H9 (cell line): ENCODE measurements at regions not wholly inside any gene's neighbourhood (a gene's known extent, or its start where the extent isn't known, plus 50 kb on each side); places are given as distances from the start of the nearest gene placed in this dataset.

Experiments used
- DNase-seq: peaks from one replicate; pipeline ENCODE4 v3.0.0-alpha.2; 2017
- H2AFZ ChIP-seq: one replicate; pipeline ENCODE4 v1.6.1; 2013; ENCODE audit warnings: mild to moderate bottlenecking, low read length, control low read depth, moderate library complexity
- H2AK5ac ChIP-seq: 2 replicates; pipeline ENCODE4 v1.6.1; 2013; ENCODE audit warnings: low read length, control low read depth, mixed read lengths; ENCODE audit not compliant: insufficient read length
- H2BK120ac ChIP-seq: one replicate; pipeline ENCODE4 v1.6.1; 2013; ENCODE audit warnings: low read depth, mild to moderate bottlenecking, low read length, control low read depth, inconsistent platforms; ENCODE audit not compliant: poor library complexity, severe bottlenecking
- H2BK12ac ChIP-seq: 2 replicates; pipeline ENCODE4 v1.6.1; 2013; ENCODE audit warnings: low read length, control low read depth, mixed read lengths, low read depth; ENCODE audit not compliant: insufficient read length
- H2BK15ac ChIP-seq: 2 replicates; pipeline ENCODE4 v1.6.1; 2013; ENCODE audit warnings: low read depth, low read length, control low read depth
- H2BK20ac ChIP-seq: one replicate; pipeline ENCODE4 v1.6.1; 2013; ENCODE audit warnings: low read depth, mild to moderate bottlenecking, low read length, control low read depth, inconsistent platforms; ENCODE audit not compliant: poor library complexity, severe bottlenecking
- H2BK5ac ChIP-seq: 2 replicates; pipeline ENCODE4 v1.6.1; 2013; ENCODE audit warnings: low read length, control low read depth, mixed read lengths; ENCODE audit not compliant: insufficient read length
- H3K14ac ChIP-seq: 2 replicates; pipeline ENCODE4 v1.6.1; 2013; ENCODE audit warnings: low read length, control low read depth; ENCODE audit not compliant: insufficient read depth
- H3K18ac ChIP-seq: 2 replicates; pipeline ENCODE4 v1.6.1; 2013; ENCODE audit warnings: low read depth, mild to moderate bottlenecking, mixed read lengths, low read length, control low read depth; ENCODE audit not compliant: insufficient read length
- H3K23ac ChIP-seq: 2 replicates; pipeline ENCODE4 v1.6.1; 2013; ENCODE audit warnings: low read length, control low read depth, mixed read lengths, low read depth; ENCODE audit not compliant: insufficient read length
- H3K23me2 ChIP-seq: 2 replicates; pipeline ENCODE4 v1.6.1; 2013; ENCODE audit warnings: low read depth, mild to moderate bottlenecking, mixed read lengths, low read length, control low read depth; ENCODE audit not compliant: insufficient read length, poor library complexity, severe bottlenecking
- H3K27ac ChIP-seq: 2 replicates; pipeline ENCODE4 v1.5.1; 2013; ENCODE audit warnings: low read length, control low read depth, mixed read lengths, low read depth; ENCODE audit not compliant: insufficient read length
- H3K27me3 ChIP-seq: 2 replicates; pipeline ENCODE4 v1.6.1; 2013; ENCODE audit warnings: low read length, control low read depth, inconsistent platforms; ENCODE audit not compliant: insufficient read depth
- H3K4ac ChIP-seq: 2 replicates; pipeline ENCODE4 v1.6.1; 2013; ENCODE audit warnings: low read depth, mild to moderate bottlenecking, control low read depth, inconsistent platforms, low read length, moderate library complexity
- H3K4me1 ChIP-seq: 2 replicates; pipeline ENCODE4 v1.6.1; 2013; ENCODE audit warnings: low read length, control low read depth, inconsistent platforms; ENCODE audit not compliant: insufficient read depth
- H3K4me2 ChIP-seq: 2 replicates; pipeline ENCODE4 v1.6.1; 2013; ENCODE audit warnings: low read length, control low read depth, mixed read lengths; ENCODE audit not compliant: insufficient read length, insufficient read depth
- H3K56ac ChIP-seq: 2 replicates; pipeline ENCODE4 v1.6.1; 2013; ENCODE audit warnings: low read depth, mild to moderate bottlenecking, mixed read lengths, low read length, control low read depth; ENCODE audit not compliant: insufficient read length
- H3K79me1 ChIP-seq: 2 replicates; pipeline ENCODE4 v1.6.1; 2013; ENCODE audit warnings: low read depth, mild to moderate bottlenecking, moderate library complexity, low read length, control low read depth, inconsistent platforms; ENCODE audit not compliant: insufficient read depth, poor library complexity, severe bottlenecking
- H3K79me2 ChIP-seq: 2 replicates; pipeline ENCODE4 v1.6.1; 2013; ENCODE audit warnings: low read length, control low read depth, inconsistent platforms; ENCODE audit not compliant: insufficient read depth
- H3K9ac ChIP-seq: 2 replicates; pipeline ENCODE4 v1.6.1; 2013; ENCODE audit warnings: low read length, control low read depth, mixed read lengths; ENCODE audit not compliant: insufficient read length; ENCODE audit errors: extremely low read depth
- H3K9me3 ChIP-seq: one replicate; pipeline ENCODE4 v1.6.1; 2013; ENCODE audit warnings: low read depth, low read length, inconsistent platforms; ENCODE audit not compliant: control insufficient read depth
- H3T11ph ChIP-seq: one replicate; pipeline ENCODE4 v1.6.1; 2013; ENCODE audit warnings: mild to moderate bottlenecking, low read length, control low read depth, inconsistent platforms
- H4K20me1 ChIP-seq: one replicate; pipeline ENCODE4 v1.6.1; 2013; ENCODE audit not compliant: control insufficient read depth, insufficient read length, insufficient read depth
- H4K5ac ChIP-seq: 2 replicates; pipeline ENCODE4 v1.6.1; 2013; ENCODE audit warnings: low read depth, mild to moderate bottlenecking, mixed read lengths, low read length, control low read depth; ENCODE audit not compliant: insufficient read length
- H4K8ac ChIP-seq: replicated peaks from 2 replicates; pipeline ENCODE4 v1.6.1; 2013; ENCODE audit warnings: low read length, control low read depth, mixed read lengths, low read depth; ENCODE audit not compliant: insufficient read length
- H4K91ac ChIP-seq: 2 replicates; pipeline ENCODE4 v1.6.1; 2013; ENCODE audit warnings: low read depth, mild to moderate bottlenecking, moderate library complexity, mixed read lengths, low read length, control low read depth; ENCODE audit not compliant: insufficient read length
- H3K27ac Mint-ChIP-seq, 3 experiments: 2 replicates in 2 of 3; 3 replicates in 1 of 3; pipeline ENCODE4 v1.8.0; 2020 to 2021; ENCODE audit warnings: mixed read lengths in 3 of 3, mild to moderate bottlenecking in 1 of 3, moderate library complexity in 1 of 3
- H3K27me3 Mint-ChIP-seq: 2 replicates; pipeline ENCODE4 v1.8.0; 2021; ENCODE audit warnings: low read depth, mild to moderate bottlenecking, moderate library complexity, mixed read lengths
- H3K36me3 Mint-ChIP-seq, 3 experiments: 2 replicates in 2 of 3; 3 replicates in 1 of 3; pipeline ENCODE4 v1.8.0; 2020 to 2021; ENCODE audit warnings: low read depth in 3 of 3, mixed read lengths in 3 of 3; ENCODE audit not compliant: insufficient read depth in 1 of 3
- H3K4me1 Mint-ChIP-seq, 2 experiments: 2 replicates each; pipeline ENCODE4 v1.8.0; 2020; ENCODE audit warnings: mixed read lengths in 2 of 2
- H3K4me3 Mint-ChIP-seq, 2 experiments: 2 replicates in 1 of 2; 3 replicates in 1 of 2; pipeline ENCODE4 v1.8.0; 2020 to 2021; ENCODE audit warnings: mild to moderate bottlenecking in 2 of 2, mixed read lengths in 2 of 2, moderate library complexity in 1 of 2
- H3K9me3 Mint-ChIP-seq, 2 experiments: 2 replicates in 1 of 2; 3 replicates in 1 of 2; pipeline ENCODE4 v1.8.0; 2020; ENCODE audit warnings: mild to moderate bottlenecking in 2 of 2, mixed read lengths in 2 of 2, moderate library complexity in 1 of 2
- WGBS: extraction: QIAGEN DNeasy Blood & Tissue Kit; methylation state at CpG from one replicate; pipeline ENCODE4 v1.1.7; 2013; ENCODE audit warnings: missing lambda C conversion rate, low lambda C conversion rate, mixed read lengths; ENCODE audit not compliant: insufficient read length; ENCODE audit errors: extremely low coverage; 5-methylcytosine and 5-hydroxymethylcytosine counted together
- TF ChIP-seq, protein P1 (sequence below): fragments of 200-600 bp; sonication (generic); conservative IDR thresholded peaks from 3 replicates; pipeline ENCODE4 v1.8.0; 2021; ENCODE audit warnings: antibody characterized with exemption, mild to moderate bottlenecking

- Histone ChIP-seq H3K18ac (no peak overlapping the region), H3K9ac (no peak overlapping the region), H3K27ac (no peak overlapping the region), H3K4me2 (no peak overlapping the region), H3K4me1 (no peaks in the 10 kb centered on the region), H3K14ac (peak overlapping the region; percentile 39; the same call in 1 of the 2 replicates), H4K91ac (no peak overlapping the region), H3K27me3 (no peaks in the 10 kb centered on the region), H2BK15ac (no peak overlapping the region), H4K20me1 (no peaks in the 10 kb centered on the region), H4K5ac (no peak overlapping the region), H3T11ph (no peak overlapping the region), H3K4ac (no peak overlapping the region), H4K8ac (no peak overlapping the region), H2BK20ac (no peak overlapping the region), H2AFZ (no peak overlapping the region), H3K79me2 (no peaks in the 10 kb centered on the region), H2AK5ac (no peak overlapping the region), H2BK12ac (no peak overlapping the region), H3K23ac (no peak overlapping the region), H3K56ac (no peak overlapping the region), H3K23me2 (no peaks in the 10 kb centered on the region), H2BK5ac (no peak overlapping the region), H2BK120ac (no peak overlapping the region), H3K9me3 (no peaks in the 10 kb centered on the region), H3K79me1 (no peaks in the 10 kb centered on the region)
- no CpG with 5 or more reads among the region's 16 CpGs for WGBS
- no peak overlapping the region for H3K27ac Mint-ChIP-seq
- H3K27me3 Mint-ChIP-seq = peaks cover 4% of the 10 kb centered on the region
- H3K36me3 Mint-ChIP-seq = no peaks in the 10 kb centered on the region
- no peaks in the 10 kb centered on the region for H3K9me3 Mint-ChIP-seq
- DNase-seq = no peak
- peaks cover 0 to 7% of the 10 kb centered on the region in 2 experiments; a peak in 3 of 4 replicates for H3K4me1 Mint-ChIP-seq
- no peak overlapping the region for H3K4me3 Mint-ChIP-seq
- TF ChIP-seq, protein P1, sequence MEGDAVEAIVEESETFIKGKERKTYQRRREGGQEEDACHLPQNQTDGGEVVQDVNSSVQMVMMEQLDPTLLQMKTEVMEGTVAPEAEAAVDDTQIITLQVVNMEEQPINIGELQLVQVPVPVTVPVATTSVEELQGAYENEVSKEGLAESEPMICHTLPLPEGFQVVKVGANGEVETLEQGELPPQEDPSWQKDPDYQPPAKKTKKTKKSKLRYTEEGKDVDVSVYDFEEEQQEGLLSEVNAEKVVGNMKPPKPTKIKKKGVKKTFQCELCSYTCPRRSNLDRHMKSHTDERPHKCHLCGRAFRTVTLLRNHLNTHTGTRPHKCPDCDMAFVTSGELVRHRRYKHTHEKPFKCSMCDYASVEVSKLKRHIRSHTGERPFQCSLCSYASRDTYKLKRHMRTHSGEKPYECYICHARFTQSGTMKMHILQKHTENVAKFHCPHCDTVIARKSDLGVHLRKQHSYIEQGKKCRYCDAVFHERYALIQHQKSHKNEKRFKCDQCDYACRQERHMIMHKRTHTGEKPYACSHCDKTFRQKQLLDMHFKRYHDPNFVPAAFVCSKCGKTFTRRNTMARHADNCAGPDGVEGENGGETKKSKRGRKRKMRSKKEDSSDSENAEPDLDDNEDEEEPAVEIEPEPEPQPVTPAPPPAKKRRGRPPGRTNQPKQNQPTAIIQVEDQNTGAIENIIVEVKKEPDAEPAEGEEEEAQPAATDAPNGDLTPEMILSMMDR = no peak
Measured at GRCh38 chr1:29390491-29391361, 154.4 kb downstream of the PTPRU start.
